ENCODE measurements at regions not wholly inside any gene's neighbourhood (a gene's known extent, or its start where the extent isn't known, plus 50 kb on each side); places are given as distances from the start of the nearest gene placed in this dataset.
"Not testable (repeated sequence)": the region's sequence is repeated elsewhere in the genome, so short reads cannot be mapped to it uniquely, and the experiment has no call there.

- Histone ChIP-seq H3K4me3 (no peak overlapping the region), H3K27ac (no peak overlapping the region)
- no peak for TF ChIP-seq CTCF (IDR thresholded peaks at IDR 0.05)
- DNase-seq (ENCODE audit: low spot score), result peak; percentile 5
Observed at GRCh38 chr16:88192601-88193000, 190.2 kb upstream of the ZNF469 start.

- peak; percentile 67 for DNase-seq (ENCODE audit: low spot score)
- not testable (repeated sequence) for H3K4me3 ChIP-seq, H3K27ac ChIP-seq
- TF ChIP-seq CTCF (IDR thresholded peaks at IDR 0.05), result peak; percentile 63
Observed at GRCh38 chr16:88193706-88194396, 188.9 kb upstream of the ZNF469 start.

GRCh38 chr16:88194397-88195268, 188.1 kb upstream of the ZNF469 start:
- Histone ChIP-seq H3K27ac (no peak overlapping the region), H3K4me3 (no peak overlapping the region)
- peak; percentile 8 for TF ChIP-seq CTCF (IDR thresholded peaks at IDR 0.05)
- peak; percentile 50 for DNase-seq (ENCODE audit: low spot score)

- no peak overlapping the region for H3K27ac ChIP-seq
Observed at GRCh38 chr16:88195269-88195705, 187.5 kb upstream of the ZNF469 start.

GRCh38 chr16:88195911-88196465, 186.8 kb upstream of the ZNF469 start:
- no peak for TF ChIP-seq CTCF (IDR thresholded peaks at IDR 0.05)
- peak; percentile 71 for DNase-seq (ENCODE audit: low spot score)
- H3K27ac ChIP-seq, result no peak overlapping the region
- no peak overlapping the region for H3K4me3 ChIP-seq

More at GRCh38 chr16:88195269-88195705, 187.5 kb upstream of the ZNF469 start:
- no peak for TF ChIP-seq CTCF (IDR thresholded peaks at IDR 0.05)
- H3K4me3 ChIP-seq, result no peak overlapping the region
- peak; percentile 64 for DNase-seq (ENCODE audit: low spot score)

- DNase-seq (ENCODE audit: low spot score), result peak; percentile 50
- TF ChIP-seq CTCF (IDR thresholded peaks at IDR 0.05), result no peak
- no peak overlapping the region for H3K4me3 ChIP-seq
- no peak overlapping the region for H3K27ac ChIP-seq
Observed at GRCh38 chr16:88196471-88197400, 186.0 kb upstream of the ZNF469 start.

All from coronary artery (tissue), 2 donors.